Fibroblast of lung (primary cell): ENCODE measurements at regions not wholly inside any gene's neighbourhood (a gene's known extent, or its start where the extent isn't known, plus 50 kb on each side); places are given as distances from the start of the nearest gene placed in this dataset.

Experiments used
- DNase-seq, 2 donors: peaks; one replicate each; pipeline versions ENCODE4 v3.0.0 to v3.0.0-alpha.2; 2010; ENCODE audit warnings: low read depth in 2 of 2
- H2AFZ ChIP-seq: 2 replicates; pipeline ENCODE4 v1.5.1; 2012; ENCODE audit warnings: low read length, control low read depth, inconsistent platforms
- H3K27ac ChIP-seq: 2 replicates; pipeline ENCODE4 v1.5.1; 2011; ENCODE audit warnings: low read length, control low read depth; ENCODE audit not compliant: insufficient read depth
- H3K27me3 ChIP-seq: 2 replicates; pipeline ENCODE4 v1.5.1; 2011; ENCODE audit warnings: mild to moderate bottlenecking, low read length; ENCODE audit not compliant: control insufficient read depth, insufficient read depth
- H3K36me3 ChIP-seq: 2 replicates; pipeline ENCODE4 v1.5.1; 2011; ENCODE audit warnings: low read length; ENCODE audit not compliant: control insufficient read depth, insufficient read depth
- H3K4me1 ChIP-seq: 2 replicates; pipeline ENCODE4 v1.5.1; 2011; ENCODE audit warnings: low read length; ENCODE audit not compliant: control insufficient read depth, insufficient read depth; ENCODE audit errors: extremely low read depth
- H3K4me2 ChIP-seq: 2 replicates; pipeline ENCODE4 v1.5.1; 2011; ENCODE audit warnings: low read length, control low read depth; ENCODE audit not compliant: insufficient read depth; ENCODE audit errors: extremely low read depth
- H3K4me3 ChIP-seq, 4 experiments: fragments of 200-600 bp in 1 of 4; sonication (generic) in 1 of 4; replicated peaks in 1 of 4; 2 replicates each; pipeline ENCODE4 v1.5.1; 2011 to 2016; ENCODE audit warnings: low read length in 4 of 4, low read depth in 3 of 4, mild to moderate bottlenecking in 3 of 4, control low read depth in 2 of 4, inconsistent platforms in 1 of 4, mixed read lengths in 1 of 4; ENCODE audit not compliant: insufficient read depth in 1 of 4; ENCODE audit errors: control extremely low read depth in 1 of 4
- H3K79me2 ChIP-seq: 2 replicates; pipeline ENCODE4 v1.5.1; 2012; ENCODE audit warnings: mild to moderate bottlenecking, low read length, inconsistent platforms; ENCODE audit not compliant: control insufficient read depth, insufficient read depth
- H3K9ac ChIP-seq: 2 replicates; pipeline ENCODE4 v1.5.1; 2011; ENCODE audit warnings: mild to moderate bottlenecking, low read length, control low read depth; ENCODE audit not compliant: insufficient read depth
- H3K9me3 ChIP-seq: 2 replicates; pipeline ENCODE4 v1.5.1; 2012; ENCODE audit warnings: low read depth, low read length; ENCODE audit not compliant: control insufficient read depth, insufficient read depth
- H4K20me1 ChIP-seq: 2 replicates; pipeline ENCODE4 v1.5.1; 2011; ENCODE audit warnings: low read length; ENCODE audit not compliant: control insufficient read depth, insufficient read depth; ENCODE audit errors: extremely low read depth
- EZH2 ChIP-seq: IDR thresholded peaks from 2 replicates; pipeline ENCODE4 v1.5.1; 2012; ENCODE audit warnings: low read length, control low read depth, mild to moderate bottlenecking; ENCODE audit errors: missing control alignments
- TF ChIP-seq, protein P1 (sequence below), 2 donors: IDR thresholded peaks in 1 of 2; conservative IDR thresholded peaks in 1 of 2; 1 replicate in 1 of 2; 2 replicates in 1 of 2; pipeline ENCODE4 v1.5.1; 2011 to 2012; ENCODE audit warnings: low read length in 2 of 2, control low read depth in 1 of 2, inconsistent platforms in 1 of 2, low read depth in 1 of 2, mild to moderate bottlenecking in 1 of 2

DNA sequence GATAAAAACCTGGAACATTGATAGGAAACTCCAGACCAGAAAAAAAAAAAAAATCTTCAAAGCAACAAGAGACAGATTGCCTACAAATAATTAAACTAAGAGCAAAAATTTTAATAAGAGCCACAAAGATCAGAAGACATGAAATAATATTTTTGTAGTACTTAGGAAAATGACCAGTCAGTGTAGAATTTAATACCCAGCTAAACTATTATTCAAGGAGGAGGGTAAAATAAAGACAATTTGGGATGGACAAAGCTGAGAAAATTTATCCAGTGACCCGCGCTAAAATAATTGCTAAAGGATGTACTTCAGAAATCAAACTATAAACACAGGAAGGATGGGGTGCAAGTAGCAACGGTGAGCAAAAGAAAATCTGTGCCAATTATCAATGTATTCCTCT is 133.2 kb downstream of the AQP9 start:
- H4K20me1 ChIP-seq: no peaks in the 10 kb centered on the region
- no peak overlapping the region for H3K9ac ChIP-seq

DNA sequence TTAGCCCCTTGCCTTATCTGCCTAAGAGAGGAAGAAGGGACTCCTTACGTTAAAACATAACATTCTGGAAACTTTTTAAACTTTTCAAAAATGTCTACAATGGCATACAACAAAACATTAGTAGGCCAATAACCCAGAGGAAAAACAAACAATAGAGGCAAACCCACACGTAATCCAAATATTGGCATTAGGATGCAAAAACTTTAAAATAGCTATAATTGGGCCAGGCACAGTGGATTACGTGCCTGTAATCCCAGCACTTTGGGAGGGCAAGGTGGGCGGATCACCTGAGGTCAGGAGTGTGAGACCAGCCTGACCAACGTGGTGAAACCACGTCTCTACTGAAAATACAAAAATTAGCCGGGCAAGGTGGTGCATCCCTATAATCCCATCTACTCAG is 134.9 kb downstream of the AQP9 start:
- TF ChIP-seq, protein P1, sequence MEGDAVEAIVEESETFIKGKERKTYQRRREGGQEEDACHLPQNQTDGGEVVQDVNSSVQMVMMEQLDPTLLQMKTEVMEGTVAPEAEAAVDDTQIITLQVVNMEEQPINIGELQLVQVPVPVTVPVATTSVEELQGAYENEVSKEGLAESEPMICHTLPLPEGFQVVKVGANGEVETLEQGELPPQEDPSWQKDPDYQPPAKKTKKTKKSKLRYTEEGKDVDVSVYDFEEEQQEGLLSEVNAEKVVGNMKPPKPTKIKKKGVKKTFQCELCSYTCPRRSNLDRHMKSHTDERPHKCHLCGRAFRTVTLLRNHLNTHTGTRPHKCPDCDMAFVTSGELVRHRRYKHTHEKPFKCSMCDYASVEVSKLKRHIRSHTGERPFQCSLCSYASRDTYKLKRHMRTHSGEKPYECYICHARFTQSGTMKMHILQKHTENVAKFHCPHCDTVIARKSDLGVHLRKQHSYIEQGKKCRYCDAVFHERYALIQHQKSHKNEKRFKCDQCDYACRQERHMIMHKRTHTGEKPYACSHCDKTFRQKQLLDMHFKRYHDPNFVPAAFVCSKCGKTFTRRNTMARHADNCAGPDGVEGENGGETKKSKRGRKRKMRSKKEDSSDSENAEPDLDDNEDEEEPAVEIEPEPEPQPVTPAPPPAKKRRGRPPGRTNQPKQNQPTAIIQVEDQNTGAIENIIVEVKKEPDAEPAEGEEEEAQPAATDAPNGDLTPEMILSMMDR (conservative IDR thresholded peaks at IDR 0.05 in 1 of 2, IDR thresholded peaks at IDR 0.05 in 1 of 2; ENCODE audit: low read depth in 1 of 2, low read length in 2 of 2): no peak
- no peak for TF ChIP-seq EZH2
- no peaks in the 10 kb centered on the region for H4K20me1 ChIP-seq
- H3K4me2 ChIP-seq: no peak overlapping the region
- no peak overlapping the region for H3K27ac ChIP-seq
- H3K36me3 ChIP-seq: no peaks in the 10 kb centered on the region
- no peak overlapping the region for H3K9ac ChIP-seq
- H3K9me3 ChIP-seq: no peaks in the 10 kb centered on the region
- no peak overlapping the region for H2AFZ ChIP-seq
- no peaks in the 10 kb centered on the region for H3K27me3 ChIP-seq
- DNase-seq: no peak
- H3K4me3 ChIP-seq: no peak overlapping the region
- no peaks in the 10 kb centered on the region for H3K79me2 ChIP-seq
- no peaks in the 10 kb centered on the region for H3K4me1 ChIP-seq

More for the DNA sequence above, 133.2 kb downstream of the AQP9 start:
- TF ChIP-seq, protein P1 (conservative IDR thresholded peaks at IDR 0.05 in 1 of 2, IDR thresholded peaks at IDR 0.05 in 1 of 2; ENCODE audit: low read depth in 1 of 2, low read length in 2 of 2): no peak
- no peak for TF ChIP-seq EZH2
- Histone ChIP-seq H3K27me3 (no peaks in the 10 kb centered on the region), H3K4me3 (no peak overlapping the region), H3K27ac (no peak overlapping the region), H3K4me2 (no peak overlapping the region), H3K36me3 (no peaks in the 10 kb centered on the region), H3K4me1 (no peaks in the 10 kb centered on the region), H2AFZ (no peak overlapping the region), H3K79me2 (no peaks in the 10 kb centered on the region), H3K9me3 (no peaks in the 10 kb centered on the region)
- no peak for DNase-seq

DNA sequence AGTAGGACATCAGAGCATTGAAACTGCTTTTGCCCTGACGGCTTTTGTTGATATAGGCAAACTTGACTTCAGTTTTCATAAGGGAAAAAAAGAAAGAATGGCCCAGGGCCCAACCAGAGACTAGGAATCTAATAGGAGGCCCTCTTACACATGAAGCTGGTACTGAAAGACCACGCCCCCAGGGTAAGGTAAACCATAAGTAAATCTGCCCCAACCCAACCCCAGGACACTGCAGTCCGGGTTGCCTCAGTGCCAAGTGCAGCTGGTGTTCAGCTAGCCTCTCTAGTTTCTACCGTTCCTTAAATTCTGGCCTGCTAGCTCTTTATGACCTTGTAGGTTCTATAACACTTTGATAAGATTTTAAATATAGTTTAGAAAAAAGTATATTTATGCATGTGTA is 136.7 kb downstream of the AQP9 start:
- H2AFZ ChIP-seq: no peak overlapping the region
- H4K20me1 ChIP-seq: no peaks in the 10 kb centered on the region
- no peaks in the 10 kb centered on the region for H3K4me1 ChIP-seq
- no peak overlapping the region for H3K4me3 ChIP-seq
- no peaks in the 10 kb centered on the region for H3K36me3 ChIP-seq
- no peaks in the 10 kb centered on the region for H3K9me3 ChIP-seq
- H3K4me2 ChIP-seq: no peak overlapping the region
- H3K79me2 ChIP-seq: no peaks in the 10 kb centered on the region
- H3K27ac ChIP-seq: no peak overlapping the region
- no peak for TF ChIP-seq EZH2
- TF ChIP-seq, protein P1 (conservative IDR thresholded peaks at IDR 0.05 in 1 of 2, IDR thresholded peaks at IDR 0.05 in 1 of 2; ENCODE audit: low read depth in 1 of 2, low read length in 2 of 2): no peak
- no peak overlapping the region for H3K9ac ChIP-seq
- H3K27me3 ChIP-seq: no peaks in the 10 kb centered on the region
- no peak for DNase-seq
